ENCODE measurements at regions not wholly inside any gene's neighbourhood (a gene's known extent, or its start where the extent isn't known, plus 50 kb on each side); places are given as distances from the start of the nearest gene placed in this dataset.

DNA sequence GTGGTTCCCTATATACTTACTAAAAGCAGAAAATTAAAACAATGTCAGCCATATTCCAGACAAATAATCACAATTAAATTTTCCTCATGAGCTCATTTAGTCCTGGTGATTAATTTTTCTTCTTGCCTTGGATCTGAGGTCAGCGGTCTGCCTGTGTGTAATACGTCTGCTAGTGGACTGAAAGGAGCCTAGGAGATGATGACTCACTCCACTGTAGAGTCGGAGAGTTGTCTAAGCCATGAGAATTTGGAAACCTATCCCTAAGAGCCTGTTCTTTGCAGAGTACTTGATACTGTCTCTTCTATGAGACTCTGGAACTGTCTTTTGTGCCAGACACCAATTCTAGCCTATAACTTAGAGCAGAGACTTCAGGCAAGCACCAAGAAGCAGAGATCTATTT is 94.2 kb upstream of the RAB27B start:
- Histone ChIP-seq H3F3A (ENCODE audit: insufficient read depth, low read length) (no peaks in the 10 kb centered on the region), H3K79me2 (ENCODE audit: insufficient read depth, low read length) (no peaks in the 10 kb centered on the region), H3K27me3 (ENCODE audit: insufficient read depth, low read length) (no peaks in the 10 kb centered on the region), H3K4me3 (ENCODE audit: low read depth, low read length, poor library complexity, severe bottlenecking) (no peak overlapping the region), H3K9me3 (ENCODE audit: low read length) (no peaks in the 10 kb centered on the region), H2AFZ (ENCODE audit: low read length) (no peak overlapping the region), H3K9me2 (ENCODE audit: low read depth, low read length) (no peaks in the 10 kb centered on the region), H3K36me3 (ENCODE audit: insufficient read depth, low read length) (no peaks in the 10 kb centered on the region), H3K9ac (ENCODE audit: low read length) (no peak overlapping the region), H3K4me2 (ENCODE audit: low read length) (no peak overlapping the region), H4K20me1 (ENCODE audit: insufficient read depth, low read length) (no peaks in the 10 kb centered on the region), H3K4me1 (ENCODE audit: insufficient read depth, low read length, severe bottlenecking) (no peaks in the 10 kb centered on the region), H3K27ac (ENCODE audit: low read depth, low read length, poor library complexity, severe bottlenecking) (no peak overlapping the region)
- TF ChIP-seq CTCF (IDR thresholded peaks at IDR 0.05; ENCODE audit: low read length) (no peak), EZH2 (IDR thresholded peaks at IDR 0.05; ENCODE audit: borderline replicate concordance, low read length) (no peak)

GRCh38 chr18:54736981-54737380 is 91.3 kb upstream of the RAB27B start:
- Histone ChIP-seq H3K4me2 (ENCODE audit: low read length) (no peak overlapping the region), H3K27me3 (ENCODE audit: insufficient read depth, low read length) (no peaks in the 10 kb centered on the region), H3F3A (ENCODE audit: insufficient read depth, low read length) (no peaks in the 10 kb centered on the region), H3K79me2 (ENCODE audit: insufficient read depth, low read length) (no peaks in the 10 kb centered on the region), H3K4me1 (ENCODE audit: insufficient read depth, low read length, severe bottlenecking) (no peaks in the 10 kb centered on the region), H3K36me3 (ENCODE audit: insufficient read depth, low read length) (no peaks in the 10 kb centered on the region), H4K20me1 (ENCODE audit: insufficient read depth, low read length) (no peaks in the 10 kb centered on the region), H3K9me2 (ENCODE audit: low read depth, low read length) (no peaks in the 10 kb centered on the region), H3K9me3 (ENCODE audit: low read length) (no peaks in the 10 kb centered on the region), H2AFZ (ENCODE audit: low read length) (no peak overlapping the region), H3K4me3 (ENCODE audit: low read depth, low read length, poor library complexity, severe bottlenecking) (no peak overlapping the region), H3K9ac (ENCODE audit: low read length) (no peak overlapping the region), H3K27ac (ENCODE audit: low read depth, low read length, poor library complexity, severe bottlenecking) (no peak overlapping the region)
- TF ChIP-seq EZH2 (IDR thresholded peaks at IDR 0.05; ENCODE audit: borderline replicate concordance, low read length), result no peak
- no peak for TF ChIP-seq CTCF (IDR thresholded peaks at IDR 0.05; ENCODE audit: low read length)

DNA sequence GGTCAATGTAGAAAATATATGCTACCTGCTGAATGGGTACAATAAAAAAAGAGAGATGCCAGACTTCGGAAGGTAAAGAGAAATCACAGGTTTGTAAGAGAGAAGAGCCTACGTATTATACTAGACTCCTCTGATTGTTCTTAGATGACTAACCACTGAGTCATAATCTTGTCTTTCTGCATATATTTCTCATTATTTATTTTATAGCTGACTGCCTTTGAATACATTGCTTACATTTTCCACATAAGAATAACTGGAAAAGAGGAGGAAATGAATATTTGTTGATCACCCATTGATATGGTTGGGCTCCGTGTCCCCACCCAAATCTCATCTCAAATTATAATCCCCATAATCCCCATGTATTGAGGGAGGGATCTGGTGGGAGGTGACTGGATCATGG is 90.3 kb upstream of the RAB27B start:
- no peak overlapping the region for H3K9ac ChIP-seq (ENCODE audit: low read length)
- no peak overlapping the region for H2AFZ ChIP-seq (ENCODE audit: low read length)
- H3K9me3 ChIP-seq (ENCODE audit: low read length), result no peaks in the 10 kb centered on the region
- H3F3A ChIP-seq (ENCODE audit: insufficient read depth, low read length), result no peaks in the 10 kb centered on the region
- TF ChIP-seq CTCF (IDR thresholded peaks at IDR 0.05; ENCODE audit: low read length), result no peak
- TF ChIP-seq EZH2 (IDR thresholded peaks at IDR 0.05; ENCODE audit: borderline replicate concordance, low read length), result no peak
- no peaks in the 10 kb centered on the region for H3K27me3 ChIP-seq (ENCODE audit: insufficient read depth, low read length)
- H3K4me1 ChIP-seq (ENCODE audit: insufficient read depth, low read length, severe bottlenecking), result no peaks in the 10 kb centered on the region
- H3K36me3 ChIP-seq (ENCODE audit: insufficient read depth, low read length), result no peaks in the 10 kb centered on the region
- no peaks in the 10 kb centered on the region for H3K79me2 ChIP-seq (ENCODE audit: insufficient read depth, low read length)
- no peak overlapping the region for H3K27ac ChIP-seq (ENCODE audit: low read depth, low read length, poor library complexity, severe bottlenecking)
- H3K9me2 ChIP-seq (ENCODE audit: low read depth, low read length), result no peaks in the 10 kb centered on the region
- no peak overlapping the region for H3K4me3 ChIP-seq (ENCODE audit: low read depth, low read length, poor library complexity, severe bottlenecking)
- no peaks in the 10 kb centered on the region for H4K20me1 ChIP-seq (ENCODE audit: insufficient read depth, low read length)
- H3K4me2 ChIP-seq (ENCODE audit: low read length), result no peak overlapping the region
